KMS-11 (cell line): ENCODE measurements at regions not wholly inside any gene's neighbourhood (a gene's known extent, or its start where the extent isn't known, plus 50 kb on each side); places are given as distances from the start of the nearest gene placed in this dataset.

ENCODE experiments used
- H2AFZ ChIP-seq: fragments of 200-600 bp; sonication (generic); 2 replicates; pipeline ENCODE4 v1.6.1; 2016; ENCODE audit warnings: antibody characterized with exemption, mixed run types, low read depth
- H3K27ac ChIP-seq: fragments of 200-600 bp; sonication (generic); 2 replicates; pipeline ENCODE4 v1.6.1; 2016; ENCODE audit warnings: mild to moderate bottlenecking, mixed run types
- H3K27me3 ChIP-seq: fragments of 200-600 bp; sonication (generic); 2 replicates; pipeline ENCODE4 v1.6.1; 2017; ENCODE audit warnings: mild to moderate bottlenecking, low read depth, mixed run types, moderate library complexity; ENCODE audit not compliant: insufficient read depth
- H3K36me3 ChIP-seq: fragments of 200-600 bp; sonication (generic); 2 replicates; pipeline ENCODE4 v1.6.1; 2017; ENCODE audit warnings: mild to moderate bottlenecking, mixed run types; ENCODE audit not compliant: insufficient read depth
- H3K4me1 ChIP-seq: fragments of 200-600 bp; sonication (generic); 2 replicates; pipeline ENCODE4 v1.6.1; 2016; ENCODE audit warnings: mild to moderate bottlenecking, low read depth, mixed run types; ENCODE audit not compliant: poor library complexity, severe bottlenecking
- H3K4me2 ChIP-seq: fragments of 200-600 bp; sonication (generic); 2 replicates; pipeline ENCODE4 v1.7.0; 2016; ENCODE audit warnings: mild to moderate bottlenecking, mixed run types
- H3K4me3 ChIP-seq: fragments of 200-600 bp; sonication (generic); IDR thresholded peaks from 2 replicates; pipeline ENCODE4 v1.6.1; 2017; ENCODE audit warnings: low read depth, low read length, mixed read lengths; ENCODE audit not compliant: insufficient read depth
- H3K79me2 ChIP-seq: fragments of 200-600 bp; sonication (generic); 2 replicates; pipeline ENCODE4 v1.6.1; 2016; ENCODE audit warnings: low read depth, mixed run types; ENCODE audit not compliant: insufficient read depth
- H3K9ac ChIP-seq: fragments of 200-600 bp; sonication (generic); 2 replicates; pipeline ENCODE4 v1.6.1; 2016; ENCODE audit warnings: mild to moderate bottlenecking, mixed run types
- H4K20me1 ChIP-seq: fragments of 200-600 bp; sonication (generic); 2 replicates; pipeline ENCODE4 v1.6.1; 2016; ENCODE audit warnings: mild to moderate bottlenecking, mixed run types; ENCODE audit not compliant: insufficient read depth
- CTCF ChIP-seq: fragments of 200-600 bp; sonication (generic); conservative IDR thresholded peaks from 2 replicates; pipeline ENCODE4 v1.6.1; 2017; ENCODE audit warnings: low read depth, mild to moderate bottlenecking, antibody characterized with exemption, low read length, moderate library complexity, mixed read lengths

- Histone ChIP-seq H3K9ac (no peak overlapping the region), H3K27ac (no peak overlapping the region), H4K20me1 (no peaks in the 10 kb centered on the region), H3K36me3 (no peaks in the 10 kb centered on the region), H3K4me3 (no peak overlapping the region), H3K79me2 (no peaks in the 10 kb centered on the region), H2AFZ (no peak overlapping the region), H3K27me3 (no peaks in the 10 kb centered on the region), H3K4me2 (no peak overlapping the region), H3K4me1 (peaks cover 5% of the 10 kb centered on the region)
- no peak for TF ChIP-seq CTCF
Measured at GRCh38 chr10:91013985-91014384, 93.1 kb upstream of the ANKRD1 start.

- Histone ChIP-seq H3K79me2 (no peaks in the 10 kb centered on the region), H3K9ac (no peak overlapping the region), H3K4me2 (no peak overlapping the region), H2AFZ (no peak overlapping the region), H3K27ac (no peak overlapping the region), H4K20me1 (no peaks in the 10 kb centered on the region), H3K4me1 (no peaks in the 10 kb centered on the region), H3K4me3 (no peak overlapping the region), H3K27me3 (no peaks in the 10 kb centered on the region), H3K36me3 (no peaks in the 10 kb centered on the region)
- TF ChIP-seq CTCF, result no peak
Measured at GRCh38 chr10:91017198-91017597, 96.3 kb upstream of the ANKRD1 start.

- Histone ChIP-seq H2AFZ (no peak overlapping the region), H4K20me1 (no peaks in the 10 kb centered on the region), H3K27ac (no peak overlapping the region), H3K36me3 (no peaks in the 10 kb centered on the region), H3K4me1 (no peaks in the 10 kb centered on the region), H3K4me2 (no peak overlapping the region), H3K4me3 (no peak overlapping the region), H3K9ac (no peak overlapping the region), H3K79me2 (no peaks in the 10 kb centered on the region), H3K27me3 (no peaks in the 10 kb centered on the region)
- no peak for TF ChIP-seq CTCF
Measured at GRCh38 chr10:91021901-91022300, 101.0 kb upstream of the ANKRD1 start.

- H3K27me3 ChIP-seq, result no peaks in the 10 kb centered on the region
- H3K4me2 ChIP-seq, result no peak overlapping the region
- no peaks in the 10 kb centered on the region for H3K4me1 ChIP-seq
- no peaks in the 10 kb centered on the region for H4K20me1 ChIP-seq
- H3K9ac ChIP-seq, result no peak overlapping the region
- H3K79me2 ChIP-seq, result no peaks in the 10 kb centered on the region
- no peaks in the 10 kb centered on the region for H3K36me3 ChIP-seq
- no peak overlapping the region for H3K4me3 ChIP-seq
- no peak for TF ChIP-seq CTCF
- no peak overlapping the region for H2AFZ ChIP-seq
- H3K27ac ChIP-seq, result no peak overlapping the region
Measured at GRCh38 chr10:91022390-91022789, 101.5 kb upstream of the ANKRD1 start.
